ENCODE measurements at regions not wholly inside any gene's neighbourhood (a gene's known extent, or its start where the extent isn't known, plus 50 kb on each side); places are given as distances from the start of the nearest gene placed in this dataset.

DNA sequence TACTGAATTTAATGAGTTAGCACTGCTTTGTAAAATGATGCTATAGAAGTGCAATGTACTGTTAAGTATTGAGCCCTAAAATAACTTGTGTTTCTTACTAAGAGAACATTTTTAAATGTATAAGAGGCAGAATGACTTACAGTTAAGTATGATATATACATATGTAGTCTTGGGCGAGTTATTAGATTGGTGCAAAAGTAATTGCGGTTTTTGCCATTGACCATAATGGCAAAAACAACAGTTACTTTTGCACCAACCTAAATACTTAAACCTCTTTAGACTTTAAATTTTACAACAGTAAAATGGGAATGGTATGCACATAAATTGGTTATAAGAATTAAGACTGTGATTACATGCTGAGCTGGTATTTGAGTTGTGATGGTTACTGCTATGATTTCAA is 79.8 kb downstream of the CNTN3 start:
- peaks cover 3% of the 10 kb centered on the region for H3K9me3 ChIP-seq (ENCODE audit: low read depth, low read length)
- TF ChIP-seq, protein P1, sequence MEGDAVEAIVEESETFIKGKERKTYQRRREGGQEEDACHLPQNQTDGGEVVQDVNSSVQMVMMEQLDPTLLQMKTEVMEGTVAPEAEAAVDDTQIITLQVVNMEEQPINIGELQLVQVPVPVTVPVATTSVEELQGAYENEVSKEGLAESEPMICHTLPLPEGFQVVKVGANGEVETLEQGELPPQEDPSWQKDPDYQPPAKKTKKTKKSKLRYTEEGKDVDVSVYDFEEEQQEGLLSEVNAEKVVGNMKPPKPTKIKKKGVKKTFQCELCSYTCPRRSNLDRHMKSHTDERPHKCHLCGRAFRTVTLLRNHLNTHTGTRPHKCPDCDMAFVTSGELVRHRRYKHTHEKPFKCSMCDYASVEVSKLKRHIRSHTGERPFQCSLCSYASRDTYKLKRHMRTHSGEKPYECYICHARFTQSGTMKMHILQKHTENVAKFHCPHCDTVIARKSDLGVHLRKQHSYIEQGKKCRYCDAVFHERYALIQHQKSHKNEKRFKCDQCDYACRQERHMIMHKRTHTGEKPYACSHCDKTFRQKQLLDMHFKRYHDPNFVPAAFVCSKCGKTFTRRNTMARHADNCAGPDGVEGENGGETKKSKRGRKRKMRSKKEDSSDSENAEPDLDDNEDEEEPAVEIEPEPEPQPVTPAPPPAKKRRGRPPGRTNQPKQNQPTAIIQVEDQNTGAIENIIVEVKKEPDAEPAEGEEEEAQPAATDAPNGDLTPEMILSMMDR (IDR thresholded peaks at IDR 0.05; ENCODE audit: extremely low read depth, low read depth, low read length) = no peak
- H3K27ac ChIP-seq (ENCODE audit: low read depth, low read length) = no peak overlapping the region
- H3K4me1 ChIP-seq (ENCODE audit: insufficient read depth, low read length) = no peaks in the 10 kb centered on the region
- H2AFZ ChIP-seq (ENCODE audit: low read length) = no peak overlapping the region
- H3K79me2 ChIP-seq (ENCODE audit: insufficient read depth, low read length) = no peaks in the 10 kb centered on the region
- no peaks in the 10 kb centered on the region for H3K36me3 ChIP-seq (ENCODE audit: insufficient read depth, low read length)
- no peaks in the 10 kb centered on the region for H3K27me3 ChIP-seq (ENCODE audit: insufficient read depth, low read length)
- DNase-seq (ENCODE audit: insufficient read length, low spot score, missing footprints) = no peak
- no peak overlapping the region for H3K4me3 ChIP-seq (ENCODE audit: insufficient read depth, low read length)
- H3K4me2 ChIP-seq (ENCODE audit: insufficient read depth, low read length) = no peak overlapping the region
- no peaks in the 10 kb centered on the region for H4K20me1 ChIP-seq (ENCODE audit: insufficient read depth, low read length)

DNA sequence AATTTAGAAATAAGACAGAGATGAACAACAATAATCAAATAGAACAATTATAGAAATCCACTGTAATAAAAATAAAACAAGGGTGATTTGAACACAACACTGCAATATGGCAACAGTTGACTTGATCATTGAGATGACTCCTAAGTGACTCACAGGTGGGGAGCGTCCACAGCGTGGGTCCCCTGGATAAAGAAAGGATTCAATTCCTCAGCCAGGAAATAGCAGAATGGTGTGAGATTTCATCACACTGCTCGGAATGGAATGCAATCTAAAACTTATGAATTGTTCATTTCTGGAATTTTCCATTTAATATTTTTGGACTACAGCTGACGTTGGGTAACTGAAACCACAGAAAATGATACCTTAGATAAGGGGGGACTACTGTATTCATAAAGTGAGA is 82.0 kb downstream of the CNTN3 start:
- Histone ChIP-seq H3K4me2 (ENCODE audit: insufficient read depth, low read length) (no peak overlapping the region), H3K4me3 (ENCODE audit: insufficient read depth, low read length) (no peak overlapping the region), H3K27ac (ENCODE audit: low read depth, low read length) (no peak overlapping the region), H3K79me2 (ENCODE audit: insufficient read depth, low read length) (no peaks in the 10 kb centered on the region), H3K36me3 (ENCODE audit: insufficient read depth, low read length) (no peaks in the 10 kb centered on the region), H3K4me1 (ENCODE audit: insufficient read depth, low read length) (no peaks in the 10 kb centered on the region), H3K27me3 (ENCODE audit: insufficient read depth, low read length) (no peaks in the 10 kb centered on the region), H2AFZ (ENCODE audit: low read length) (no peak overlapping the region), H4K20me1 (ENCODE audit: insufficient read depth, low read length) (no peaks in the 10 kb centered on the region), H3K9me3 (ENCODE audit: low read depth, low read length) (peaks cover 3% of the 10 kb centered on the region)
- DNase-seq (ENCODE audit: insufficient read length, low spot score, missing footprints) = no peak
- TF ChIP-seq, protein P1 (IDR thresholded peaks at IDR 0.05; ENCODE audit: extremely low read depth, low read depth, low read length) = no peak

DNA sequence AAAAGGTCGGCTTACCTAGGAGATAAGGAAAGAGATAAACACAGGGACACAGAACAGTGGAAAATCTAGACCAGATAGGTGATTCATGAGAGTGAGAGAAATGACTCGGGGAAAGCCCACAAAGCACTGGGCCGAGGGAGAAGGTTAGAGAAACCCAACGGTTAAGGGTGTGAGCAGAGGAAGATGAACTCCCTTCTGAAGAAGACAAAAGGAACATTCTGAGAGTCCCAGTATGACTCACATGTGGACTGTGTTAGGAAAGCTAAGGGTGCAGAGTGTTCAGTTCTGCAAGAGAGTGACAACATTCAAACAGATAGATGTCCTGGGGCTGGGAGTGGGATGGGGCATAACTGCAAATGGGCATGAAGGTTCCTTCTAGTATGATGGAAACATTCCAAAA is 83.0 kb downstream of the CNTN3 start:
- Histone ChIP-seq H4K20me1 (ENCODE audit: insufficient read depth, low read length) (no peaks in the 10 kb centered on the region), H3K36me3 (ENCODE audit: insufficient read depth, low read length) (no peaks in the 10 kb centered on the region), H3K27ac (ENCODE audit: low read depth, low read length) (no peak overlapping the region), H2AFZ (ENCODE audit: low read length) (no peak overlapping the region), H3K27me3 (ENCODE audit: insufficient read depth, low read length) (no peaks in the 10 kb centered on the region), H3K4me2 (ENCODE audit: insufficient read depth, low read length) (no peak overlapping the region), H3K4me3 (ENCODE audit: insufficient read depth, low read length) (no peak overlapping the region), H3K4me1 (ENCODE audit: insufficient read depth, low read length) (no peaks in the 10 kb centered on the region), H3K9me3 (ENCODE audit: low read depth, low read length) (peaks cover 3% of the 10 kb centered on the region), H3K79me2 (ENCODE audit: insufficient read depth, low read length) (no peaks in the 10 kb centered on the region)
- TF ChIP-seq, protein P1 (IDR thresholded peaks at IDR 0.05; ENCODE audit: extremely low read depth, low read depth, low read length) = no peak
- DNase-seq (ENCODE audit: insufficient read length, low spot score, missing footprints) = no peak

DNA sequence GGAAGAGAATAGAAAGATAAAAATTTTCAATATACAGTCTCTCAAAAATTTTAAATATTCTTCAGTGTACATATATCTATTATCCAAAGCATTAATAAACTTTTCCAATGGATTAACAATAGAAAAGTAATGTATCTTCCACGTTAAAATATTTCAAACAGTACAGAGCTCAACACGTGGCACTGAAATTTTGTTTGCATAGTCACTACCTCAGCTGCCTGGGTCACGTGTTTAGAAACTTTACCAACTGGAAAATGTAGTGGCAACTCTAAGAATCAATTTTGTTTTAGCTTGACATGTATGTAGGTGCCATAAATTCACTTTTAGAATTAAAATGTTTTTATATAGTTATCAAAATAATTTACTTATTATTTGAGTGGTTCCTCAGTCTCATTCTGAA is 85.3 kb downstream of the CNTN3 start:
- TF ChIP-seq, protein P1 (IDR thresholded peaks at IDR 0.05; ENCODE audit: extremely low read depth, low read depth, low read length) = no peak
- Histone ChIP-seq H3K4me2 (ENCODE audit: insufficient read depth, low read length) (no peak overlapping the region), H3K4me1 (ENCODE audit: insufficient read depth, low read length) (no peaks in the 10 kb centered on the region), H3K27ac (ENCODE audit: low read depth, low read length) (no peak overlapping the region), H3K4me3 (ENCODE audit: insufficient read depth, low read length) (no peak overlapping the region), H3K79me2 (ENCODE audit: insufficient read depth, low read length) (no peaks in the 10 kb centered on the region), H2AFZ (ENCODE audit: low read length) (no peak overlapping the region), H3K36me3 (ENCODE audit: insufficient read depth, low read length) (no peaks in the 10 kb centered on the region), H3K27me3 (ENCODE audit: insufficient read depth, low read length) (no peaks in the 10 kb centered on the region), H4K20me1 (ENCODE audit: insufficient read depth, low read length) (no peaks in the 10 kb centered on the region), H3K9me3 (ENCODE audit: low read depth, low read length) (peaks cover 3% of the 10 kb centered on the region)
- no peak for DNase-seq (ENCODE audit: insufficient read length, low spot score, missing footprints)

All from osteoblast (primary cell).